ENCODE measurements at regions not wholly inside any gene's neighbourhood (a gene's known extent, or its start where the extent isn't known, plus 50 kb on each side); places are given as distances from the start of the nearest gene placed in this dataset.

DNA sequence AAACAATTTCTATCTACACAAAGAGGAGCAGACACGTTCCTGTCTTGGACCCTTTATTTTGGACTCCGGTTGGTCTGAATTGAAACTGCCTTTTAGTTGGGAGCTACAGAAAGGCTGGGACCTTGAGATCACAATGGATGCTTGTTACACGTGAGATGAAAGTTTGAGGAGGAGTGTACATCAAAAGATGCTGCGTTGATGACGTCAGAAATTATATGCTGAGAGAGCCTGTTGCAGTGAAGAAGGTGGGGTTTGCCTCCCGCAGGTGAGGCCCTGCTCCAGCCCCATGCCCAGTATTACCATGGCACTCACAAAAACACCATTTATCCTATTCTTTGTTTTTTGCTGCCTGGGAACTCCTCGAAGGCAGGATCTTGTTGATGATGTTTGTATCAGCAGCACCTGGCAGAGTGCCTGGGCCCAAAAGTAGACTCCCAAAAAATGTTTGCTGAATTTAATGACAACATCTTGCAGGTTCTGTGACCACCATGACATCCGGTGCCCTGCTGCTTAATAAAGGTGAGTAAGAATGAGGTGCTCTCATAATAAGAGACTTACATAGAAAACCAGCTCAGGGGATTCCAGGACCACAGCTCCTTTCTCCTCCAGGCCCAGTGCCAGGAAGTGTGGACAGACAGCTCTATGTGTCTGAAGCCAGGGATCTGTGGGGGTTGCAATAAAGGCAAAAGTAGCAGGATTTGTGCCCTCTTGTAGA, 136.1 kb upstream of the UBE2E1 start:
- no peaks in the 10 kb centered on the region for H3K4me1 Mint-ChIP-seq
- no peaks in the 10 kb centered on the region for H3K9me3 ChIP-seq (ENCODE audit: control insufficient read depth, low read length, poor library complexity, severe bottlenecking)
- H3K27me3 Mint-ChIP-seq = peaks cover 57% of the 10 kb centered on the region
- H3K36me3 Mint-ChIP-seq (ENCODE audit: low read depth) = peaks cover 2% of the 10 kb centered on the region
- ATAC-seq (no peak), DNase-seq (no peak)
- H3K4me3 Mint-ChIP-seq = no peak overlapping the region
- H3K27ac Mint-ChIP-seq = no peak overlapping the region

DNA sequence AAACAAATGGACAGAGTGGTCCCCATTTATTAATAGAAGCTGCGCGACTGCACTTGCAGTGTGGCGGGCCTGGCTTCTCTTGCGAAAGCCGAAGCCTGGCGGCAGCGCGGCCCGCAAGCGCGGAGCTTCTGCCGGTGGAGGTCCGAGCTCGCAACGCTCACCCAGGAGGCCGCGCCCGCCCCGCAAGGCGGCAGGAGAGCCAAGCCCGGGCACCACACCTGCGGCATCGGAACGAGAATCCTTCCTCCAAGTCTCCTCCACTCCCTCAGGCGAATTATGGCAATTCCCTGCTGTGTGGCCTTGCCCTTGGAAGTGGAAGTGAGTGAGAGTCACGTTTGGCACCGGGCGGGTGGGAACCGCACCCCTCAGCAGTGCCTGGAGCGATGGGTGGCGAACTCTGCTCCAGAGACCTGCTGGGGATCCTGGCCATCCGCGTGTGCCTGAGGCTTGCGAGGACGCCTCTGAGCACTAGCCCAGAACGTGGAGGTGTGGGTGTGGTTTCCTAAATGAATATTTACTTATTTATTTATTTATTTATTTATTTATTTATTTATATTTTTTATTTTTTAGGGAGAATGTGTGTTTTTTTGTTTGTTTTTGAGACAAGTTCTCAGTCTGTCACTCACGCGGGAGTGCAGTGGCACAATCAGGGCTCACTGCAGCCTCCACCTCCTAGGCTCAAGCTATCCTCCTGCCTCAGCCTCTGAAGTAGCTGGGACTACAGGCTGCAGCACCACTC, 133.7 kb upstream of the UBE2E1 start:
- H3K27ac Mint-ChIP-seq = no peak overlapping the region
- H3K27me3 Mint-ChIP-seq = peaks cover 64% of the 10 kb centered on the region
- no peaks in the 10 kb centered on the region for H3K9me3 ChIP-seq (ENCODE audit: control insufficient read depth, low read length, poor library complexity, severe bottlenecking)
- ATAC-seq (no peak), DNase-seq (no peak)
- peaks cover 2% of the 10 kb centered on the region for H3K36me3 Mint-ChIP-seq (ENCODE audit: low read depth)
- no peak overlapping the region for H3K4me3 Mint-ChIP-seq
- H3K4me1 Mint-ChIP-seq = no peaks in the 10 kb centered on the region

DNA sequence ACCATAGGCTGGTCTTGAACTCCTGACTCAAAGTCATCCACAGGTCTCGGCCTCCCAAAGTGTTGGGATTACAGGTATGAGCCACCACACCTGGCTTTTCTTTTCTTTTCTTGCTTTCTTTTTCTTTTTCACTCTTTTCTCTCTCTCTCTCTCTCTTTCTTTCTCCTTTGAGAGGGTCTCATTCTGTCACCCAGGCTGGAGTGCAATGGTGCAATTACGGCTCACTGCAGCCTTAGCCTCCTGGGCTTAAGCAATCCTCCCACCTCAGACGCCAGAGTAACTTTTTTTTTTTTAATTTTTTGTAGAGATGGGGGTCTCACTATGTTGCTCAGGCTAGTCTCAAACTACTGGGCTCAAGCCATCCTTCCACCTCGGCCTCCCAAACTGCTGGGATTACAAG, 133.1 kb upstream of the UBE2E1 start:
- no peak overlapping the region for H3K4me3 Mint-ChIP-seq
- no peak for ATAC-seq
- H3K27ac Mint-ChIP-seq = no peak overlapping the region
- H3K9me3 ChIP-seq (ENCODE audit: control insufficient read depth, low read length, poor library complexity, severe bottlenecking) = no peaks in the 10 kb centered on the region
- DNase-seq = no peak
- no peaks in the 10 kb centered on the region for H3K4me1 Mint-ChIP-seq
- peaks cover 64% of the 10 kb centered on the region for H3K27me3 Mint-ChIP-seq
- peaks cover 2% of the 10 kb centered on the region for H3K36me3 Mint-ChIP-seq (ENCODE audit: low read depth)

DNA sequence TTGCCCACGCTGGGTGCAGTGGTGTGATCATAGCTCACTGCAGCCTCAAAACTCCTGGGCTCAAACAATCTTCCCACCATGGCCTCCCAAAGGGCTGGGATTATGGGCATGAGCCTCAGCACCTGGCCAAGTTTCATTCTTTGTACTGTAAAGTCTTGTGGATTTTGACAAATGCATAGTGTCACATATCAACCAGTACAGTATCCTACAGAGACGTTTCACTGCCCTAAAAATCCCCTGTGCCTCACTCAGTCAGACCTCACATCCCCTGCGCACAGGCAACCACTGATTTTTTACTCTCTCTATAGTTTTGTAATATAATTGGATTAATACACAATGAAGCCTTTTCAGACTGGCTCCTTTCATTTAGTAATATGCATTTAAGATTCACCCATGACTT, 130.7 kb upstream of the UBE2E1 start:
- H3K4me3 Mint-ChIP-seq = no peak overlapping the region
- H3K4me1 Mint-ChIP-seq = no peaks in the 10 kb centered on the region
- no peak overlapping the region for H3K27ac Mint-ChIP-seq
- H3K36me3 Mint-ChIP-seq (ENCODE audit: low read depth) = peaks cover 2% of the 10 kb centered on the region
- H3K27me3 Mint-ChIP-seq = peaks cover 46% of the 10 kb centered on the region
- no peak for DNase-seq
- no peaks in the 10 kb centered on the region for H3K9me3 ChIP-seq (ENCODE audit: control insufficient read depth, low read length, poor library complexity, severe bottlenecking)
- ATAC-seq = no peak

DNA sequence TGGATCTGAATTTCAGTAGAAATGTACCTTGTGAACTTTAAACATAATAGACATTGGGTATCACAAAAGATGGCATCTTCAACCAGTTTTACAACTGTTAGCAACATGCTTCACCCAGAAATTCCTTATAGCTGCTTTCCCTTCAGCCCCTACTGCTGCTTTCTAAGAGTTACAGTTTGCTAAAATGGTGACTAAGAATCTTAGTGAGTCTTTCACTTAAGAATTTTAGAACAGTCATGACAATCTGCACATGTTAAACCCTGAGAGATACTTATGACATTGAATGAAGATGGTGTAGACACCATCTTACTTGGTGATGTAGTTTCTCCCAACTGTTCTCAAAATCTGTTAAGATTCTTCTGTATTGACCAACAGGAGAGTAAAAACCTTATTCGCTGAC, 129.7 kb upstream of the UBE2E1 start:
- no peak overlapping the region for H3K4me3 Mint-ChIP-seq
- no peaks in the 10 kb centered on the region for H3K9me3 ChIP-seq (ENCODE audit: control insufficient read depth, low read length, poor library complexity, severe bottlenecking)
- H3K4me1 Mint-ChIP-seq = no peaks in the 10 kb centered on the region
- H3K27me3 Mint-ChIP-seq = peaks cover 36% of the 10 kb centered on the region
- no peak overlapping the region for H3K27ac Mint-ChIP-seq
- ATAC-seq = no peak
- H3K36me3 Mint-ChIP-seq (ENCODE audit: low read depth) = peaks cover 2% of the 10 kb centered on the region
- DNase-seq = no peak

DNA sequence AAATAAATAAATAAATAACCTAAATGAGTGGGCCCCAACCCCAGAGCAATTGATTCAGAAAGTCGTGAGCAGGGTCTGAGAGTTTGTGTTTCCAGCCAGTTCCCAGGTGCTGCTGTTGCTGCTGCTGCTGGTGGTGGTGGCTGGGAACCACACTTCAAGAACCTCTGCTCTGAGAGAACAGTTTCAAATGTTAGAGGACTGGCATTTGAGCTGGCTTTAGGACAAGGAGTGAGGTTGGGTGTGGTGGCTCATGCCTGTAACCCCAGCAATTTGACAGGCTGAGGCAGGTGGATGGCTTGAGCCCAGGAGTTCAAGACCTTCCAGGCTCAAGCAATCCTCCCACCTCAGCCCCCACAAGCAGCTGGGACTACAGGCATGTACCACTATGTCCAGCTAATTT, 123.1 kb upstream of the UBE2E1 start:
- H3K9me3 ChIP-seq (ENCODE audit: control insufficient read depth, low read length, poor library complexity, severe bottlenecking) = no peaks in the 10 kb centered on the region
- DNase-seq (no peak), ATAC-seq (no peak)
- Mint-ChIP-seq H3K4me3 (no peak overlapping the region), H3K27ac (no peak overlapping the region), H3K36me3 (ENCODE audit: low read depth) (no peaks in the 10 kb centered on the region), H3K4me1 (no peaks in the 10 kb centered on the region), H3K27me3 (no peaks in the 10 kb centered on the region)

DNA sequence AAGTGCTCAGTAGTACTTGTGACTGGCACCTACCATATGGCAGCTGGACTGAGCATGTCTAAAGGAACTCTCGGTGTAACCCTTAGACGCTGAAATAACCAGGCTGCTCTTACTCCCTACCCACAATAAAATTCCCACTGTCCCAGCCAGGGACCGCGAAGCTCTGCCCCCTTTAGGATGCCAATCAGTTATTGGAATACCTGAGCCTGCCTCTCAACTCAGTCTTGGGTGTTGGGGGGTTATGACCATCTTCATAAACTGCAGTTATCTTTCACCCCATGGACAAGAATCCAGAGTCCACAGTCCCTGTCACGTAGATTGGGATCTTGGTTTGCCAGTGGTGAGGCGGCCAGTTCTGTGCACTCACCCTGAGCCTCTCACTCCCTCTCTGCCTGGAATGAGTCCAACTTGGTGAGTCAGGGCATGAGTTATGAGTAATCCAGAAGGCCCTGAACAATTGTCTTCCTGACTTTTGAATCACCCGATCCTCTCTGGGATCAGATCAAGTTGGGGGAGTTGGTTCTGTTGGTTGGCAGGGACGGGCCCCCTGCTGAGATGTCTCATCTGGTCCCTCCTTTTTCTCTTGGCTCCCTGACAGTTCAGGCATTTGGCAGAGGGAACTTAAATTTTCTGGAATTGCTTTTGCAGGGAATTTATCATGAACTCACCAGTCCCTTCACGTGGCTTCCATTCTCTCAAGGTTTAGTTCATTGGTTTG, 120.1 kb upstream of the UBE2E1 start:
- no peaks in the 10 kb centered on the region for H3K36me3 Mint-ChIP-seq (ENCODE audit: low read depth)
- no peak overlapping the region for H3K27ac Mint-ChIP-seq
- H3K27me3 Mint-ChIP-seq = no peaks in the 10 kb centered on the region
- ATAC-seq (no peak), DNase-seq (no peak)
- H3K9me3 ChIP-seq (ENCODE audit: control insufficient read depth, low read length, poor library complexity, severe bottlenecking) = no peaks in the 10 kb centered on the region
- H3K4me1 Mint-ChIP-seq = no peaks in the 10 kb centered on the region
- H3K4me3 Mint-ChIP-seq = no peak overlapping the region

DNA sequence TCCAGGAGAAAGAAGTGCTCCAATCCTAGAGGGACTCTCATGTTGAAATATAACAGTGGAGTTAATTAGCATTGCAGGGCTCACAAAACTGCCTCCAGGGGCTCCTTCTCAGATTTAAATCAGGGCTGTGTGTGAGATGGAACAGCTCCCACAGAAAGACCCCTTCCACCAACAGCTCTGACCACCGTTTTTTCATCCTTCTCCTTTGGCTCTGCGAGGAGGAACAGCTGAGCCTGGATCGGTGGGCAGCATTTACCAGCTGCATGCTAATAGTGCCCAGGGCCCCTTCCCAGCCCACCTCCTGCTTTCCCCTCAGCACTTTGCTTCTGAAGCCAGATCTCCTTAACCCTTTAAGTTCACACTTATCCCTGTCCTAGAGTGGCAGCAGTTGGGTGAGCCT, 119.2 kb upstream of the UBE2E1 start:
- no peaks in the 10 kb centered on the region for H3K36me3 Mint-ChIP-seq (ENCODE audit: low read depth)
- H3K4me3 Mint-ChIP-seq = no peak overlapping the region
- no peak for DNase-seq
- H3K27ac Mint-ChIP-seq = no peak overlapping the region
- no peak for ATAC-seq
- no peaks in the 10 kb centered on the region for H3K9me3 ChIP-seq (ENCODE audit: control insufficient read depth, low read length, poor library complexity, severe bottlenecking)
- H3K27me3 Mint-ChIP-seq = no peaks in the 10 kb centered on the region
- peaks cover 6% of the 10 kb centered on the region for H3K4me1 Mint-ChIP-seq

DNA sequence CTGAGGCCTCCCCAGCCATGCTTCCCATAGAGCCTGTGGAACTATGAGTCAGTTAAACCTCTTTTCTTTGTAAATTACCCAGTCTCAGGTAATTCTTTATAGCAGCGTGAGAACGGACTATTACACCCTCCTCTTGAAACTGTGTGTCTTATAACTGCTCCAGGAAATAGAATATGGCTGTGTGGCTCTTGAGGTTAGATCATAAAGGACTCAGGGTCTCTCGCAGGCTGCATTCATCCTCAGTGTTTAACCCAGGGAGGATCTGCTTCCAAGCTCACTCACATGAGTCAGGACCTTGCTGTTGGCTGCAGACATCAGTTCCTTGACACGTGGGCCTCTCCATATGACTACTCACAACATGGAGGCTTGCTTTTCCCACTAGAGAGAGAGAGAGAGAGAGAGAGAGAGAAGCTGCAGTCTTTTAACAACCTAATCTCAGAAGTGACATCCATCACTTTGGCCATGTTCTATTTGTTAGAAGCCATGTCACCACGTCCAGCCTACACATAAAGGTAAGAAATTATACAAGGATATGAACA, 114.3 kb upstream of the UBE2E1 start:
- H3K9me3 ChIP-seq (ENCODE audit: control insufficient read depth, low read length, poor library complexity, severe bottlenecking) = no peaks in the 10 kb centered on the region
- H3K4me3 Mint-ChIP-seq = no peak overlapping the region
- H3K4me1 Mint-ChIP-seq = peaks cover 6% of the 10 kb centered on the region
- peaks cover 11% of the 10 kb centered on the region for H3K27me3 Mint-ChIP-seq
- peaks cover 2% of the 10 kb centered on the region for H3K36me3 Mint-ChIP-seq (ENCODE audit: low read depth)
- ATAC-seq = no peak
- H3K27ac Mint-ChIP-seq = no peak overlapping the region
- no peak for DNase-seq

DNA sequence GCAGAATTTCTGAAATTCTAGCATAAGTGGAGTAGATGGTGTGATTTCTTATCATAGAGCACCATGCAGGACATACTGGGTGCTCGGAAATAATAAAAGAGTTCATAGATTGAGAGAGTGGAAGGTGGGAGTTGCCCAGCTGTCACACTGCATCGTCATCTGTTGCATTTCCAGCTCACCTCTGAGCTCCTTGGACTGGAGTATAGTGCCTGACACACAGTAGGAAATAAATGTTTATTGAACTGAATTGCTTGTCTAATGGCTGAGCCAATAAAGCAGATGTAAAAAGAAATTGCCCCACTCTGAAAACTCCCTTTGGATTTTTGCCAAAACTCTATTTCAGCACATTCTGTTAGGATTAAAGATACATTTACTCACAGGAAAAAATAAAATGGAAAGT, 108.9 kb upstream of the UBE2E1 start:
- Mint-ChIP-seq H3K36me3 (ENCODE audit: low read depth) (peaks cover 2% of the 10 kb centered on the region), H3K4me3 (no peak overlapping the region), H3K4me1 (no peaks in the 10 kb centered on the region), H3K27me3 (peaks cover 11% of the 10 kb centered on the region), H3K27ac (no peak overlapping the region)
- ATAC-seq (no peak), DNase-seq (no peak)
- H3K9me3 ChIP-seq (ENCODE audit: control insufficient read depth, low read length, poor library complexity, severe bottlenecking) = no peaks in the 10 kb centered on the region

DNA sequence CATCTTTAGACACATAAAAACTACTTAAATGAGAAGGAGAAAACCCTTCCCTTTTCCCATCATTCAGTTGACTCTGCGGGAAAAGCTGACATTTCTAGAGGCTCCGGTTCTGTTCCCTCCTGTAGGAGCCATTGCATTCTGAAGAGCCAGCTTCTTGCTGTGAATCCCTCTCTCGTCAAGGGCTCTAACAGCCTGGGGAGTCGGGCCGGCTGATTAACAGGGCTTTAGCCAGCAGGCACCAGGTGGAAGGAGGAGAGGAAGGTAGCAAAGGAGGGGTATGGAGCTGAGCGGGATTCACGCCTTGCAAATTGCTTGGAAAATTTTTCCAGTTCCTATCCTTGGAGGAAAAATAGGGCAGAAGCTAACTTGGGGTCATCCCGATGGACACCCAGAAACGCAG, 108.3 kb upstream of the UBE2E1 start:
- H3K9me3 ChIP-seq (ENCODE audit: control insufficient read depth, low read length, poor library complexity, severe bottlenecking) = no peaks in the 10 kb centered on the region
- H3K27ac Mint-ChIP-seq = no peak overlapping the region
- H3K36me3 Mint-ChIP-seq (ENCODE audit: low read depth) = peaks cover 2% of the 10 kb centered on the region
- ATAC-seq = no peak
- no peak overlapping the region for H3K4me3 Mint-ChIP-seq
- DNase-seq = no peak
- H3K27me3 Mint-ChIP-seq = peaks cover 11% of the 10 kb centered on the region
- no peaks in the 10 kb centered on the region for H3K4me1 Mint-ChIP-seq

DNA sequence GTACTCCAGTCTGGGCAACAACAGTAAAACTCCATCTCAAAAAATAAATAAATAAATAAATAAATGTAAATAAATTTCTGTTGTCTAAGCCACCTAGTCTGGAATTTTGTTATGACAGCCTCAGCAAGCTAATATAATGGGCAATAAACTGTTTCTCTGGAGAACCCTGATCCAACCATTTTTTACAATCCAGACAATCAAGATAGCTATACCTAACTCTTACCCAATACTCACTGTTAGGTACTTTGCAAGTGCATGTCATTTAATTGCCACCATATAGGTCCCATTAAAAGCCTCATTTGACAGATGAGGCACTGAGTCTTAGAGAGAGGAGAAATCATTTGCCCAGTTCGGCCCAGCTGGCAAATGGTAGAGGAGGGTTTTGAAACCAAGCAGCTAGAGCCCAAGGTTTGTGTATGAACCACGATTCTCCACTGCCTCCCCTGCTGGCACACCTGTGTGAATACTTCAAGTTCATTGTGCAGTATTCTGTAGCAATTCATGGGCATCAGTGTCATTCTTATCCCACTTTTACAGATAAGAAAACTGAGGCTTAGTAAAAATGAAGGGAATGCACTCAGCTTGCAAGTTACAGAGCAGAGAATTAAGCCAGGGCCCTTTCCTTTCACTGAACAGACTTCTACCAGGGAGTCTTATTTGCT, 107.0 kb upstream of the UBE2E1 start:
- ATAC-seq = no peak
- no peaks in the 10 kb centered on the region for H3K9me3 ChIP-seq (ENCODE audit: control insufficient read depth, low read length, poor library complexity, severe bottlenecking)
- Mint-ChIP-seq H3K27me3 (peaks cover 11% of the 10 kb centered on the region), H3K36me3 (ENCODE audit: low read depth) (peaks cover 2% of the 10 kb centered on the region), H3K4me1 (no peaks in the 10 kb centered on the region), H3K4me3 (no peak overlapping the region), H3K27ac (no peak overlapping the region)
- no peak for DNase-seq

DNA sequence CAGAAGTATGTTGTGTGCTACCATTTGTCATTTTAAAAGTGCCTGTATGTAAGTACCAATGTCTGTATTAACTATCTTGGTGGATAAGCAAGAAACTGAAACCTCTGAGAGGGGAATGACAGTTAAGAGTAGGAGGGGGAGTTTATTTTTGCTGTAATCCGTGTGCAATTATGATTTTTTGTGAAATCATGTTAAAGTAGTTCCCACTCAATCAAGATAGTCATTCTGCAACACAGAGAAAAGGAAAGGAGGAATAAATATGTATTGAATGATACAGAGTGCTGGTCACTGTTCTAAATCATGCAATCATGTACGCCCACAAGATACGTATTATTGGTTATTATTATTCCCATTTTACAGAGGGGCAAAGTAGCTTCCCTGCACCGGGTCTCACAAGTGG, 105.1 kb upstream of the UBE2E1 start:
- H3K27me3 Mint-ChIP-seq = peaks cover 9% of the 10 kb centered on the region

More for the DNA sequence above, 105.1 kb upstream of the UBE2E1 start:
- ATAC-seq (no peak), DNase-seq (no peak)
- H3K36me3 Mint-ChIP-seq (ENCODE audit: low read depth) = no peaks in the 10 kb centered on the region
- H3K4me1 Mint-ChIP-seq = no peaks in the 10 kb centered on the region
- H3K9me3 ChIP-seq (ENCODE audit: control insufficient read depth, low read length, poor library complexity, severe bottlenecking) = no peaks in the 10 kb centered on the region
- no peak overlapping the region for H3K27ac Mint-ChIP-seq
- H3K4me3 Mint-ChIP-seq = no peak overlapping the region
